Choroid plexus epithelial cell (primary cell): ENCODE measurements at regions not wholly inside any gene's neighbourhood (a gene's known extent, or its start where the extent isn't known, plus 50 kb on each side); places are given as distances from the start of the nearest gene placed in this dataset.

Source experiments
- DNase-seq: peaks from one replicate; pipeline ENCODE4 v3.0.0-alpha.2; 2010; ENCODE audit warnings: low read depth
- H3K4me3 ChIP-seq: 2 replicates; pipeline ENCODE4 v1.5.1; 2011; ENCODE audit warnings: low read depth, mild to moderate bottlenecking, control low read depth, low read length, moderate library complexity
- CTCF ChIP-seq: conservative IDR thresholded peaks from 2 replicates; pipeline ENCODE4 v1.5.1; 2011; ENCODE audit warnings: low read depth, mild to moderate bottlenecking, control low read depth, inconsistent platforms, low read length, moderate library complexity

- DNase-seq = no peak
These were observed 633.6 kb downstream of the ZNF385D start for GRCh38 chr3:21117370-21117769.

GRCh38 chr3:21109056-21109455 lies 642.0 kb downstream of the ZNF385D start:
- TF ChIP-seq CTCF = no peak
- DNase-seq = no peak
- H3K4me3 ChIP-seq = no peak overlapping the region

More at GRCh38 chr3:21117370-21117769, 633.6 kb downstream of the ZNF385D start:
- H3K4me3 ChIP-seq = no peak overlapping the region
- no peak for TF ChIP-seq CTCF

DNA sequence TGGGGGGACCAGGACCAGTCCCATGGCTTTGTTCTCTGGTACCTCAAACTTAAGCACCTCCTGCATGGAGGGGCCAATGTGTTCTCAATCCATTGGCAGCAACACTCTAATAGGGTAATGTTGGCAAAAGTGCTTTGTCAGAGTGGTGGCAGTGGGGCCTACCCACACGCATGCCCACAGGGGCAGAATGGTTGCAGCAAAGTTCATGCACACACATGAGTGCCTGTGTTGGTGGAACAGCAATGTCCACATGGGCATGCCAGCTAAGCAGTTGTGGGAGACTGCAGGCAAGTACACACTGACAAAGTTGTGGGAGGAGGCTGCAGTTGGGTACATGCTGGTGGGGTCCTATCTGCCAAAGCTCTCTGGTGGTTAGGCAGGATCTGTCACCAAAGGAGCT lies 645.2 kb downstream of the ZNF385D start:
- TF ChIP-seq CTCF = no peak
- DNase-seq = no peak
- H3K4me3 ChIP-seq = no peak overlapping the region

DNA sequence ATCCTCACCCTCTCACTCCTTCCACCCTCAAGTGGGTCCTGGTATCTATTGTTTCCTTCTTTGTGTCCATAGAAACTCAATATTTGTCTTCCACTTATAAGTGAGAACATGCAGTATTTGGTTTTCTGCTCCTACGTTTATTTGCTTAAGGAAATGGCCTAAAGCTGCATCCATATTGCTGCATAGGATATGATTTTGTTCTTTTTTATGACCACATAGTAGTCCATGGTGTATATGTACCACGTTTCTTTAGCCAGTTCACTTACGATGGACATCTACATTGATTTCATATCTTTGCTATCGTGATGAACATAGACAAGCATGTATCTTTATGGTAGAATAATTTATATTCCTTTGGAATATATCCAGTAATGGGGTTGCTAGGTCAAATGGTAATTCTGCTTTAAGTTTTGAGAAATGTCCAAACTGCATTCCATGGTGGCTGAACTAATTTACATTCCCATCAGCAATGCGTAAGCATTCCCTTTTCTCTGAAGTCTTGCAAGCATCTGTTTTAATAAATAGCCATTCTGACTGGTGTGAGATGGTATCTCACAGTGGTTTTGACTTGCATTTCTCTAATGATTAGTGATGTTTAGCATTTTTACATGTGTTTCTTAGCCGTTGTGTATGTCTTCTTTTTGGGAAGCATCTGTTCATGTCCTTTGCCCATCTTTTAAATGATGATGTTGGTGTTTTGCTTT lies 650.2 kb downstream of the ZNF385D start:
- no peak for TF ChIP-seq CTCF
- H3K4me3 ChIP-seq = no peak overlapping the region
- DNase-seq = no peak

DNA sequence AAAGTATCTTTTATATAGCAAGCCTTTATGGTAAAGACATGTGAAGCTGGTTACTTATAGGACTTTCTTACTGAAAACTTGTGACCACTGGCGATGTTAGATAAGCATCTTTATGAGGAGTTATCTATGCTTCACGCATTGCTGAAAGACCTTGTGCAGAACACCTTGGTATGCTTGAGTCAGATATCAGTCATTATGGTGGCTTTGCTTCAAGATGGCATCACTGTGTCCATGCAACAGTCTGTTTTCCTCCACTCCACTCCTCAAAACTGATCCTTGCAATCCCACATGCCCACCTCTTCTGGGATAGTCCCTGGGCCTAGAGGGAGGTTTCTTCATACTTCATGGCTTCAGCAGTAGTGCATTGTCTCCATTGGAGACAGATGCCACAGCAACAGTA lies 656.3 kb downstream of the ZNF385D start:
- TF ChIP-seq CTCF = no peak
- no peak overlapping the region for H3K4me3 ChIP-seq
- DNase-seq = no peak

DNA sequence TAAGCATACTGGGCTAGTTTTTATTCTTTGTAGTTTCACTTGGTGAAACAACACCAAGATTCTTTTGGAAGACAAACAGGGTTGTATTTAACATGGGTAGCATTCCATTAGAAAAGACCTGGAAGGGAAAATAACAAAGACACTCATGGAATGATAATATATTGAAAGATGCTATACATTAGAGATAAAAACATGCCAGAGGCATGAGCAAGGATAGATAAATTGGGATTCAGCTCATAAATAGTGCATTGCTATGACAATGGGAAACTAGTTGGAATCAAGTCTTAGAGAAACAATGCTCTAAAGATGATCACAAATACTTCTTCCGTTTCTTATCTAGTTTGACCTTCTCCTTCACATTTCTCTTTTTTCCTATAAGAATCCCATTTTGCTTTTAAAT lies 677.4 kb downstream of the ZNF385D start:
- no peak overlapping the region for H3K4me3 ChIP-seq

More for the DNA sequence above, 677.4 kb downstream of the ZNF385D start:
- no peak for DNase-seq
- no peak for TF ChIP-seq CTCF
